CD4-positive, alpha-beta T cell treated with Interleukin-15 for 4 hours (primary cell): ENCODE measurements at regions not wholly inside any gene's neighbourhood (a gene's known extent, or its start where the extent isn't known, plus 50 kb on each side); places are given as distances from the start of the nearest gene placed in this dataset.

Experiments
- DNase-seq: peaks from one replicate; pipeline ENCODE4 v3.0.0-alpha.2; 2020; ENCODE audit warnings: low spot score

DNA sequence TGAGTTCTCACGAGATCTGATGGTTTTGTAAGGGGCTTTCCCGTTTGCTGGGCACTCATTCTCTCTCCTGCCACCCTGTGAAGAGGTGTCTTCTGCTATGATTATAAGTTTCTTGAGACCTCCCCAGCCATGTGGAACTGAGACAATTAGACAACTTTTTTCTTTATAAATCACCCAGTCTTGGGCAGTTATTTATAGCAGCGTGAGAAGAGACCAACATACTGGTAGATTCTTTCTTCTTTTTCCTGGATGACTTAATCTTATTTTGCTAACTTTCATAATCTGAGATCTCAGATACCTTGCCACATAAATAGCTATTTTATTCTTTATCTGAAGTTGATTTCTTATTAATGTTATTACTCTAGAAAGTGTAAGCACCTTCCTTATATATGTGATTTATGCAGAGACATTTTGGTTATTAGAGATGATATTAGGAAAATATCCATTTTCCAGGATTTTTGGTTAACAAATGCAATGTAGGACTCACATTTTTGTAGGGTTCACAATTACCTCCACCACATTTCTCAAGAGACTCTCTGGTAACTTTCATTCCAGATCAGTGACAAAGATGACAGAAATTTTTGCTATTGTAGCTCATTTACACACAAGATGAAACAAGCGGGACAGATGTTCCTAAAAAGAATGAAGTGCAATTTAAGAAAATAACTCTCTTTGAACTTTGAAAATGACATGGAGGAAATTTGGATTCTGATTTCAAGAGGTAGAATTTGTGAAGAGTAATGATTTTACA, 97.9 kb upstream of the RND3 start:
- no peak for DNase-seq

- DNase-seq, result no peak
These were observed 96.6 kb upstream of the RND3 start for GRCh38 chr2:150584081-150584480.

GRCh38 chr2:150581717-150582472, 94.4 kb upstream of the RND3 start:
- DNase-seq, result no peak

DNA sequence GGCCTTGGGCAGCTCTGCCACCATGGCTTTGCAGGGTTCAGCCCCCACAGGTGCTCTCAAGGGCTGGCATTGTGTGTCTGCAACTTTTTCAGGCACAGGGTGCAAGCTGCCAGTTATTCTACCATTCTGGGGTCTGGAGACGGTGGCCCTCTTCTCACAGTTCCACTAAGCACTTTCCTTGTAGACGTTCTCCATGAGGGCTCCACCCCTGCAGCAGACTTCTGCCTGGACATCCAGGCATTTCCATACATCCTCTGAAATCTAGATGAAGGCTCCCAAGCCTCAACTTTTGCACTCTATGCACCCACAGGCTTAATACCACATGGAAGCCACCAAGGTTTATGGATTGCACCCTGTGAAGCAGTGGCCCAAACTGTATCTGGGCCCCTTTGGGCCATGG, 91.0 kb upstream of the RND3 start:
- DNase-seq, result no peak

GRCh38 chr2:150575861-150576260, 88.4 kb upstream of the RND3 start:
- DNase-seq, result no peak

GRCh38 chr2:150572961-150573395, 85.5 kb upstream of the RND3 start:
- no peak for DNase-seq

- no peak for DNase-seq
These were observed 84.8 kb upstream of the RND3 start for GRCh38 chr2:150572194-150572766.

GRCh38 chr2:150571121-150571520, 83.7 kb upstream of the RND3 start:
- no peak for DNase-seq

GRCh38 chr2:150570712-150571111, 83.2 kb upstream of the RND3 start:
- DNase-seq, result no peak

DNA sequence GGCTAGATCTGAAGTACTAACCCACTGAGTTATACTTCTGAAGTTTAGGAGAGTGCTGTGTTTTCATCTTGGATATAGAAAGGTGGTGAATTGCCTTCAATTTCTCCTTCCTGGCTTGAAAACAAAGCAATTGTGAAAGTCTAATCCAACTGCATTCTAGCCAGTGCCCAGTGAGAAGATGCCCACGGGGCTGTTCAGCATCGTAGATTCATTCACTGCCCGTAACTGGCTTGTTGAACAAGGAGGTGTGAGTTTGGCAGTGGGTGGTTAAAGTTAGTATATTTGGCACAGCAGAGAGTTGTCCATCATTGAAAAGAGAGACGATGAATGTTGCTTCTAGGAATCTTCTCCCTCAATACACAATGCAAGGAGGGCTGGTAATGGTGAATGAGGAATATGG, 82.3 kb upstream of the RND3 start:
- no peak for DNase-seq

- DNase-seq, result no peak
These were observed 80.4 kb upstream of the RND3 start for GRCh38 chr2:150567771-150568301.

DNA sequence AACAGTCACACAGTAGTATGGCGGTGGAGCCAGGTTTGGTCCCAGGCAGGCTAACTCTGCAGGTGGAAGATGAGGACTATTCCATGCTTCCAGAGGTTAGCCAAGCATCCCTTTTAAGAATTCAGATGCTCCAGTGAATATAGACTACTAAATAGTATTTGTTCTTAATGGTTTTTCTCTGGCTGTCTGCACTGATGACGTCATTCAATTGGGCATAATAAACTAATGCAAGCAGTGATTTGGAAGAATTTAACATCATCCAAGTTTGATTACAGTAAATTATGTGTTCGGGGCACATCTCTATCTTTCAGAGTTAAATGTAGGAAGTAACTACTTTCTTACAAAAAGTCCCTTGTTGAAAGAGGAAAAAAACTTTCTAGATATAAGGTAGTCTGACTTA, 78.8 kb upstream of the RND3 start:
- DNase-seq, result no peak

DNA sequence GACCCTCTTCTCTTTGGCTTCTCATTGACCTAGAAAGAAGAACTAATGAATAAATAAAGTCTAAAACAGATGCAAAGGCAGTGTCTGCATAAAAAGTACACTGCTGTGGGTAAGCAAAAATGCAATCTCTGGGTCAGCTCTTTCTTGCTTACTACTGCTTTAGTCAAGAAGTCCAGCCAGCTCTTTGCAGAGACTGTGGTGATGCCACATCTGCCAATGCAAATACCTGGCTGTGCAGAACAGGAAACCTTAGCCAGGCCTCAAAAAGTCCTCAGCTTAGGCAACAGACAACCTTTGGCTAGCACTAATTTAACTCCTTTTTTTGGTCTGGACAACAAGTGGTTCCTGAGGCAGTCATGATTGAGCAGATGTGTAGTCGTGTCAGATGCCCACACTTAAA, 73.6 kb upstream of the RND3 start:
- DNase-seq, result no peak

- no peak for DNase-seq
These were observed 69.6 kb upstream of the RND3 start for GRCh38 chr2:150557020-150557600.

GRCh38 chr2:150555611-150556356, 68.3 kb upstream of the RND3 start:
- DNase-seq, result no peak

DNA sequence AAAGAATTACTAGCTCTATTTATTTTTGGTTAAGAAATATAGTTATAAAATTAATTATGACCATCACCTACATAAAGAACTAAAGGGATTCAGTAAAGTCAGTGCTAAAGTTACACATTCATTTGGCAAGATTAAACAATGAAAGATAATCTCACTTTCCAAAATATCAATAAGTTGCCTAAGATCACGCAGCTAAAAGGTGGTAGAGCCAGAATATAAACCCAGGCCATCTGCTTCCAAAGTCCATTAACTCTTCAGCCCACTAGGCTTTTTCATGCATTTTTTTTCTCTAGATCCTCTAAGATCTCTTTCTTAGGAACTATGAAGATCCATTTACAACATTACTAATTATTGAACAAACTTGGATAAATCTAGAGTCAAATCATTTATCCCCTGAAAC, 66.6 kb upstream of the RND3 start:
- DNase-seq, result no peak

GRCh38 chr2:150552041-150552820, 64.8 kb upstream of the RND3 start:
- no peak for DNase-seq

DNA sequence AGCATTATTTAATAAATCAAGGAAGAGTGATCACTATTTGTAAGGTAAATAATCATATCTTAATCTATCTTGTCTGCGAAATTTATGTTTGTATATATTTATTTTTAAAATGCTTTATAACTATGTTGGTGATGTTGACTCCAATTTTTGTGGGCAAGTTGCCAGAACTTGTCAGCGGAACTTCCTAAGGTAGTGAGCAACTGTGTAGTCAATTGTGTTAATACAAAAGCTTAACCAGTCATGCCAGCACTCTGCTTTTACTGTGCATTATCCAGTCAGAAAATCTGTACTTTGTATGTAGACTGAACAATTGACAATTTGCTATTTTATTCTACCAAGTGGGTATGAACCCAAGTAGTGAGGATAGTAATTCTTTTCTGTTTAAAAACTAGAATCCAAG, 61.9 kb upstream of the RND3 start:
- DNase-seq, result no peak

- DNase-seq, result no peak
These were observed 61.1 kb upstream of the RND3 start for GRCh38 chr2:150548527-150548926.

- DNase-seq, result no peak
These were observed 58.4 kb upstream of the RND3 start for GRCh38 chr2:150545916-150546315.

DNA sequence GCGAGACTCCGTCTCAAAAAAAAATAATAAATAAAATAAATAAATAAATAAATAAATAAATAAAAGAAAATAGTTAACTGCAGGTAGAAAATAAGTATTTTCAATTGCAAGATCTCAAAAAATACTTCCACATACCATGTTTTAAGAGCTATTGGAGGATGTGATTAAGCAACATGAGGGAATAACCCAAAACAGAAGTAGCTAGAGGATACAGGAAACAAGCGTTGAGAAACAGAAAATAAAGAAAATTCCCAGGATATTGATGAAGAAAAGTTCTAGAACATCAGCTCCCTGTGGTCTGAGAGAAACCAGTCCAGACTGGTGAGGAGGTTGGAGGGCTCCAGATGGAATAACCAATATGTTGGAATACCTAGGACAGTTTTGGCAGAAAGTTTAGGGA, 57.3 kb upstream of the RND3 start:
- no peak for DNase-seq
